BLaER1 treated with 17β-estradiol and CSF1 and Interleukin-3, amounts not matched to agents 10 nM and 100 nM (cell line): ENCODE measurements at regions not wholly inside any gene's neighbourhood (a gene's known extent, or its start where the extent isn't known, plus 50 kb on each side); places are given as distances from the start of the nearest gene placed in this dataset.
"Not testable (repeated sequence)": the region's sequence is repeated elsewhere in the genome, so short reads cannot be mapped to it uniquely, and the experiment has no call there.

Experiments used
- H3K27ac ChIP-seq, 11 experiments: shearing (Covaris generic); formaldehyde crosslinking; 2 replicates each; pipeline ENCODE4 v1.8.1; 2022
- H3K27me3 ChIP-seq, 11 experiments: shearing (Covaris generic); formaldehyde crosslinking; 2 replicates each; pipeline ENCODE4 v1.8.1; 2022
- H3K36me3 ChIP-seq, 11 experiments: shearing (Covaris generic); formaldehyde crosslinking; 2 replicates each; pipeline ENCODE4 v1.8.1; 2022
- H3K4me1 ChIP-seq, 10 experiments: shearing (Covaris generic); formaldehyde crosslinking; 2 replicates each; pipeline ENCODE4 v1.8.1; 2022
- H3K4me2 ChIP-seq, 11 experiments: shearing (Covaris generic); formaldehyde crosslinking; 2 replicates each; pipeline ENCODE4 v1.8.1; 2022
- H3K4me3 ChIP-seq, 10 experiments: shearing (Covaris generic); formaldehyde crosslinking; 2 replicates each; pipeline ENCODE4 v1.8.1; 2022
- H3K9ac ChIP-seq, 11 experiments: shearing (Covaris generic); formaldehyde crosslinking; 2 replicates each; pipeline ENCODE4 v1.8.1; 2022
- H3K9me3 ChIP-seq, 11 experiments: shearing (Covaris generic); formaldehyde crosslinking; replicated peaks in 1 of 11; 2 replicates each; pipeline ENCODE4 v1.8.1; 2022
- H4K20me1 ChIP-seq, 11 experiments: shearing (Covaris generic); formaldehyde crosslinking; 2 replicates each; pipeline ENCODE4 v1.8.1; 2022
- Cebpa-rat ChIP-seq, 11 experiments: shearing (Covaris generic); IDR thresholded peaks; 2 replicates each; pipeline ENCODE4 v1.8.1; 2022

- H4K20me1 ChIP-seq: no peaks in the 10 kb centered on the region
- H3K4me2 ChIP-seq: no peak overlapping the region
- no peaks in the 10 kb centered on the region for H3K9me3 ChIP-seq
- H3K4me1 ChIP-seq: no peaks in the 10 kb centered on the region
- H3K36me3 ChIP-seq: no peaks in the 10 kb centered on the region
- TF ChIP-seq Cebpa-rat (IDR thresholded peaks at IDR 0.05): no peak
- H3K9ac ChIP-seq: no peak overlapping the region
- H3K27ac ChIP-seq: no peak overlapping the region
- no peaks in the 10 kb centered on the region for H3K27me3 ChIP-seq
- H3K4me3 ChIP-seq: no peak overlapping the region
Observed at GRCh38 chr20:26218301-26218700, 521.6 kb upstream of the ZNF337 start.

GRCh38 chr20:26216025-26216424, 519.4 kb upstream of the ZNF337 start:
- no peak overlapping the region for H3K4me2 ChIP-seq
- no peak overlapping the region for H3K27ac ChIP-seq
- no peaks in the 10 kb centered on the region for H3K27me3 ChIP-seq
- no peak overlapping the region for H3K9ac ChIP-seq
- no peaks in the 10 kb centered on the region for H3K9me3 ChIP-seq
- H3K4me3 ChIP-seq: no peak overlapping the region
- no peaks in the 10 kb centered on the region for H4K20me1 ChIP-seq
- H3K36me3 ChIP-seq: no peaks in the 10 kb centered on the region
- H3K4me1 ChIP-seq: no peaks in the 10 kb centered on the region
- TF ChIP-seq Cebpa-rat (IDR thresholded peaks at IDR 0.05): no peak

- Histone ChIP-seq H3K9ac (no peak overlapping the region), H3K4me3 (no peak overlapping the region), H3K27me3 (no peaks in the 10 kb centered on the region), H3K4me2 (no peak overlapping the region), H3K4me1 (no peaks in the 10 kb centered on the region), H3K36me3 (no peaks in the 10 kb centered on the region), H3K9me3 (no peaks in the 10 kb centered on the region), H4K20me1 (no peaks in the 10 kb centered on the region), H3K27ac (no peak overlapping the region)
- no peak for TF ChIP-seq Cebpa-rat (IDR thresholded peaks at IDR 0.05)
Observed at GRCh38 chr20:26214991-26215390, 518.3 kb upstream of the ZNF337 start.

- TF ChIP-seq Cebpa-rat (IDR thresholded peaks at IDR 0.05): no peak
- Histone ChIP-seq H3K27ac (no peak overlapping the region), H3K4me3 (no peak overlapping the region), H3K27me3 (no peaks in the 10 kb centered on the region), H3K4me2 (no peak overlapping the region), H3K9ac (no peak overlapping the region), H3K9me3 (peaks cover 19 to 26% (median 21%) of the 10 kb centered on the region in 11 experiments), H4K20me1 (no peaks in the 10 kb centered on the region), H3K4me1 (no peaks in the 10 kb centered on the region), H3K36me3 (no peaks in the 10 kb centered on the region)
Observed at GRCh38 chr20:26209171-26209941, 512.7 kb upstream of the ZNF337 start.

GRCh38 chr20:26208296-26209091, 511.8 kb upstream of the ZNF337 start:
- Histone ChIP-seq H3K9ac (no peak overlapping the region), H3K4me1 (no peaks in the 10 kb centered on the region), H3K4me3 (peak overlapping the region in 1 of 10 experiments; percentile 31; a peak in 1 of 20 replicates), H3K27me3 (no peaks in the 10 kb centered on the region), H3K9me3 (peaks cover 19 to 26% (median 21%) of the 10 kb centered on the region in 11 experiments), H3K36me3 (no peaks in the 10 kb centered on the region), H4K20me1 (no peaks in the 10 kb centered on the region), H3K4me2 (no peak overlapping the region), H3K27ac (no peak overlapping the region)
- no peak for TF ChIP-seq Cebpa-rat (IDR thresholded peaks at IDR 0.05)

GRCh38 chr20:26207967-26208295, 511.3 kb upstream of the ZNF337 start:
- H3K4me2 ChIP-seq, H3K9ac ChIP-seq, H3K4me1 ChIP-seq, H4K20me1 ChIP-seq, H3K27me3 ChIP-seq, H3K4me3 ChIP-seq, H3K36me3 ChIP-seq, H3K27ac ChIP-seq: not testable (repeated sequence)
- peaks cover 19 to 26% (median 21%) of the 10 kb centered on the region in 11 experiments for H3K9me3 ChIP-seq

- no peak overlapping the region for H3K4me2 ChIP-seq
- H4K20me1 ChIP-seq: no peaks in the 10 kb centered on the region
- peaks cover 19 to 26% (median 21%) of the 10 kb centered on the region in 11 experiments for H3K9me3 ChIP-seq
- no peak overlapping the region for H3K4me3 ChIP-seq
- TF ChIP-seq Cebpa-rat (IDR thresholded peaks at IDR 0.05): no peak
- H3K36me3 ChIP-seq: no peaks in the 10 kb centered on the region
- no peak overlapping the region for H3K27ac ChIP-seq
- H3K27me3 ChIP-seq: no peaks in the 10 kb centered on the region
- H3K4me1 ChIP-seq: no peaks in the 10 kb centered on the region
- H3K9ac ChIP-seq: no peak overlapping the region
Observed at GRCh38 chr20:26207237-26207966, 510.7 kb upstream of the ZNF337 start.

GRCh38 chr20:26205350-26205749, 508.7 kb upstream of the ZNF337 start:
- TF ChIP-seq Cebpa-rat (IDR thresholded peaks at IDR 0.05): no peak
- no peaks in the 10 kb centered on the region for H3K4me1 ChIP-seq
- no peak overlapping the region for H3K4me3 ChIP-seq
- no peak overlapping the region for H3K9ac ChIP-seq
- H3K9me3 ChIP-seq: peaks cover 23 to 39% (median 36%) of the 10 kb centered on the region in 11 experiments
- H3K4me2 ChIP-seq: no peak overlapping the region
- no peaks in the 10 kb centered on the region for H4K20me1 ChIP-seq
- no peak overlapping the region for H3K27ac ChIP-seq
- H3K27me3 ChIP-seq: no peaks in the 10 kb centered on the region
- H3K36me3 ChIP-seq: no peaks in the 10 kb centered on the region

- peaks cover 0 to 18% (median 11%) of the 10 kb centered on the region in 11 experiments; a peak in 11 of 22 replicates for H3K9me3 ChIP-seq
- H3K4me2 ChIP-seq, H3K9ac ChIP-seq, H3K36me3 ChIP-seq, H3K27ac ChIP-seq, H3K4me1 ChIP-seq, H3K27me3 ChIP-seq, H3K4me3 ChIP-seq, H4K20me1 ChIP-seq: not testable (repeated sequence)
Observed at GRCh38 chr20:26201026-26201425, 504.4 kb upstream of the ZNF337 start.

- not testable (repeated sequence) for H3K36me3 ChIP-seq, H4K20me1 ChIP-seq, H3K9ac ChIP-seq, H3K4me2 ChIP-seq, H3K27me3 ChIP-seq, H3K9me3 ChIP-seq, H3K4me3 ChIP-seq, H3K4me1 ChIP-seq, H3K27ac ChIP-seq
Observed at GRCh38 chr20:26187329-26187728, 490.7 kb upstream of the ZNF337 start.

- H3K36me3 ChIP-seq, H3K9ac ChIP-seq, H3K4me2 ChIP-seq, H3K4me1 ChIP-seq, H3K9me3 ChIP-seq, H3K27ac ChIP-seq, H3K4me3 ChIP-seq, H3K27me3 ChIP-seq, H4K20me1 ChIP-seq: not testable (repeated sequence)
Observed at GRCh38 chr20:26183720-26184119, 487.1 kb upstream of the ZNF337 start.

- not testable (repeated sequence) for H3K4me1 ChIP-seq, H3K9ac ChIP-seq, H3K27ac ChIP-seq, H3K36me3 ChIP-seq, H3K4me3 ChIP-seq, H3K27me3 ChIP-seq, H4K20me1 ChIP-seq, H3K9me3 ChIP-seq, H3K4me2 ChIP-seq
Observed at GRCh38 chr20:26181364-26181763, 484.7 kb upstream of the ZNF337 start.

GRCh38 chr20:26171875-26172274, 475.2 kb upstream of the ZNF337 start:
- not testable (repeated sequence) for H3K9me3 ChIP-seq, H3K4me1 ChIP-seq, H3K4me3 ChIP-seq, H3K4me2 ChIP-seq, H3K27ac ChIP-seq, H3K27me3 ChIP-seq, H3K9ac ChIP-seq, H3K36me3 ChIP-seq, H4K20me1 ChIP-seq
